ENCODE measurements at regions not wholly inside any gene's neighbourhood (a gene's known extent, or its start where the extent isn't known, plus 50 kb on each side); places are given as distances from the start of the nearest gene placed in this dataset.

DNA sequence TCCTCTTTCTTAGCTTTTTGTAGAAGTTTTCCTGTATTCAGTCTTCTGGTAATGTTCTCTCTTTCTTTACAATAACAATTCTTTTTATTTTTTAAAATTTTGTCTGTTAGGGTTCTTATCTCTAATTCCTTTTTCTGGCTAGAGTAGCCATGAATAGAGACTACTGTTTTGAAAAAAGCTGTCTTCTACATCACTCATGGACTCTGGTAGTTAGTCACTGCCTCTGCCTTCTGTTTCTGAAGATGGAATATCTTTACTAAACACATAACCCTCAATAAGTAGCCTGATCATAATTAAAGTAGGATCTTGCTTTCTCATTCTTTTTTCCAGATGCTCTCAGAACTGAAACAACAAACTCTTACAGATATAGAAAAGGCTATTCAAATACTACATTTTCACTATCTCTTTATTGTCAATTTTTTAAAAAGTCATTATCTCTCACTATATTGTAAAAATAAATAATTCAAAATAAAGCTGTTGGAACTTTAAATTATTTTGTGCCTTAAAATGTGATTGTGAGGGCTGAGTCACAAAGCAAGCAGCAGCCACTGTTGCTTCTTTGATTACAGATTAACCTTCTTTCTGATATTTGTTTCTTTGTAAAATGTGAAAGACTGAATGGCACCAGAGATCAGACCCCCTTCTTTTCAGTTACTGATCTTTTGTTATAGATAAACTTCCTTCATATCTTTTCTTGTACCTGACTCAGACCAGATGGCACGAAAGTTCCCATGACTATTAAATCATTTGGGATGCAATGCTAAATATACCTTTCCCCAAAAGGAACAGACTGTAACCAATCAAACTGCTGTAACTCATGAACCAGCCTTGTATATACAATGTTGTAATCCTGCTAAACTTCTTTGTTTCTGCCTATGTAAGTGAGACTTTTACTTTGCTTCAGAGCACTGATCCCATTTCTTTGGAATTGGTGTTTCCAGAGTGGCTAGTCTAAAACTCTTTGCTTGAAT is 1159.5 kb downstream of the IGSF11 start:
- TF ChIP-seq, protein P1, sequence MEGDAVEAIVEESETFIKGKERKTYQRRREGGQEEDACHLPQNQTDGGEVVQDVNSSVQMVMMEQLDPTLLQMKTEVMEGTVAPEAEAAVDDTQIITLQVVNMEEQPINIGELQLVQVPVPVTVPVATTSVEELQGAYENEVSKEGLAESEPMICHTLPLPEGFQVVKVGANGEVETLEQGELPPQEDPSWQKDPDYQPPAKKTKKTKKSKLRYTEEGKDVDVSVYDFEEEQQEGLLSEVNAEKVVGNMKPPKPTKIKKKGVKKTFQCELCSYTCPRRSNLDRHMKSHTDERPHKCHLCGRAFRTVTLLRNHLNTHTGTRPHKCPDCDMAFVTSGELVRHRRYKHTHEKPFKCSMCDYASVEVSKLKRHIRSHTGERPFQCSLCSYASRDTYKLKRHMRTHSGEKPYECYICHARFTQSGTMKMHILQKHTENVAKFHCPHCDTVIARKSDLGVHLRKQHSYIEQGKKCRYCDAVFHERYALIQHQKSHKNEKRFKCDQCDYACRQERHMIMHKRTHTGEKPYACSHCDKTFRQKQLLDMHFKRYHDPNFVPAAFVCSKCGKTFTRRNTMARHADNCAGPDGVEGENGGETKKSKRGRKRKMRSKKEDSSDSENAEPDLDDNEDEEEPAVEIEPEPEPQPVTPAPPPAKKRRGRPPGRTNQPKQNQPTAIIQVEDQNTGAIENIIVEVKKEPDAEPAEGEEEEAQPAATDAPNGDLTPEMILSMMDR (conservative IDR thresholded peaks at IDR 0.05) = no peak
- TF ChIP-seq EZH2 (IDR thresholded peaks at IDR 0.05; ENCODE audit: low read depth) = no peak

Measured in PC-9 (cell line).